SK-N-MC (cell line): ENCODE measurements at regions not wholly inside any gene's neighbourhood (a gene's known extent, or its start where the extent isn't known, plus 50 kb on each side); places are given as distances from the start of the nearest gene placed in this dataset.

ENCODE experiments used
- EZH2 ChIP-seq: fragments of 200-600 bp; sonication (generic); IDR thresholded peaks from one replicate; pipeline ENCODE4 v1.6.1; 2017; ENCODE audit warnings: antibody characterized with exemption
- POLR2AphosphoS5 ChIP-seq: IDR thresholded peaks from 2 replicates; pipeline ENCODE4 v1.6.1; 2012; ENCODE audit warnings: mild to moderate bottlenecking, low read depth, low read length, borderline replicate concordance

DNA sequence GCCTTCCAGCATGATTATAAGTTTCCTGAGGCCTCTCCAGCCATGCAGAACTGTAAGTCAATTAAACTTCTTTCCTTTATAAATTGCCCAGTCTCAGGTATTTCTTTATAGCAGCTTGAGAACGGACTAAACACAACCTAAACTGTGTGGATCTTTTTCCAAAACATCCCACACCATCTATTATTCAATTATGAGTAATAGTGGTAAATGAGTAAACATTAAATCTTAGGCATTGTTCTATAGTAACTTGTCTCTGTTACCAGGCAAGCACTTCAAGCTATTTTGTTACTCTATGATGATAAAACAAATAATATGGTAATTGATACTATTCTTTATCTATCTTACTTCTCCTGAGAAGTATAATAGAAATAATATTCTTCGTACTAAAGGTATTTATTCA lies 536.9 kb upstream of the CHAC2 start:
- TF ChIP-seq EZH2 (no peak), POLR2AphosphoS5 (no peak)
